Transverse colon (tissue), 4 donors: ENCODE measurements at regions not wholly inside any gene's neighbourhood (a gene's known extent, or its start where the extent isn't known, plus 50 kb on each side); places are given as distances from the start of the nearest gene placed in this dataset.

Source experiments
- DNase-seq: peaks from one replicate; pipeline ENCODE4 v3.0.0-alpha.2; 2019
- H3K27ac ChIP-seq, 4 donors: fragments of 200-600 bp; sonication (generic); 2 replicates each; pipeline ENCODE4 v1.5.1; 2016 to 2018; ENCODE audit warnings: inconsistent platforms in 4 of 4
- H3K27me3 ChIP-seq: fragments of 200-600 bp; sonication (generic); 2 replicates; pipeline ENCODE4 v1.5.1; 2017; ENCODE audit warnings: inconsistent platforms
- H3K36me3 ChIP-seq, 4 donors: fragments of 200-600 bp; sonication (generic); 2 replicates each; pipeline ENCODE4 v1.5.1; 2017 to 2019; ENCODE audit warnings: inconsistent platforms in 4 of 4
- H3K4me1 ChIP-seq, 4 donors: fragments of 200-600 bp; sonication (generic); 2 replicates each; pipeline ENCODE4 v1.5.1; 2017 to 2020; ENCODE audit warnings: inconsistent platforms in 4 of 4
- H3K4me3 ChIP-seq, 4 donors: fragments of 200-600 bp; sonication (generic); 1 replicate in 1 of 4; 2 replicates in 3 of 4; pipeline versions ENCODE4 v1.5.1 to v1.6.1; 2017 to 2019; ENCODE audit warnings: inconsistent platforms in 4 of 4
- H3K9me3 ChIP-seq, 2 donors: fragments of 200-600 bp; sonication (generic); 2 replicates each; pipeline ENCODE4 v1.5.1; 2017 to 2019; ENCODE audit warnings: inconsistent platforms in 2 of 2
- EP300 ChIP-seq: sonication (generic); formaldehyde crosslinking; IDR thresholded peaks from one replicate; pipeline ENCODE4 v1.6.1; 2017; ENCODE audit warnings: antibody characterized with exemption, low read depth
- POLR2A ChIP-seq: fragments of 450-650 bp; IDR thresholded peaks from one replicate; pipeline ENCODE4 v1.6.1; 2016; ENCODE audit warnings: antibody characterized with exemption, mild to moderate bottlenecking, moderate library complexity
- POLR2AphosphoS5 ChIP-seq, 3 donors: sonication (generic); formaldehyde crosslinking; IDR thresholded peaks; one replicate each; pipeline ENCODE4 v1.6.1; 2016; ENCODE audit warnings: antibody characterized with exemption in 3 of 3
- WGBS, 2 donors: methylation state at CpG; one replicate each; pipeline ENCODE4 v1.1.5; 2018; ENCODE audit warnings: low coverage in 1 of 2; 5-methylcytosine and 5-hydroxymethylcytosine counted together
- in situ Hi-C, 4 donors: fragments of 200-750 bp; cut with MboI; loops; one replicate each; pipeline versions ENCODE4 v1.15.0 to v1.15.1; 2017; ENCODE audit warnings: low sequenced_read_pairs in 3 of 4, low pct_ligation_motif_present in 1 of 4, low pct_unique_long_range_greater_than_20kb in 1 of 4
- intact Hi-C: fragments of 100-400 bp; cut with DNase I; formaldehyde crosslinking; loops from one replicate; pipeline ENCODE4 v1.15.1; 2023; ENCODE audit warnings: low total_unique reads
- TF ChIP-seq, protein P1 (sequence below), 5 experiments: fragments of 200-600 bp in 3 of 5; fragments of 450-650 bp in 2 of 5; sonication (generic) in 3 of 5; IDR thresholded peaks; 1 replicate in 2 of 5; 2 replicates in 3 of 5; pipeline ENCODE4 v1.5.1; 2016 to 2017; ENCODE audit warnings: antibody characterized with exemption in 5 of 5, inconsistent platforms in 3 of 5, mild to moderate bottlenecking in 2 of 5, moderate library complexity in 1 of 5

GRCh38 chr6:145506136-145506535 is 229.2 kb downstream of the EPM2A start:
- H3K27me3 ChIP-seq, result no peaks in the 10 kb centered on the region
- in situ Hi-C loops (no loop called here), intact Hi-C loops (no loop called here)
- no peak overlapping the region for H3K27ac ChIP-seq
- WGBS, 2 donors, result 37 to 66% methylated on average over 2 of the region's 2 CpGs
- peaks cover 10 to 17% of the 10 kb centered on the region in 2 donors for H3K9me3 ChIP-seq
- no peak overlapping the region for H3K4me3 ChIP-seq
- H3K4me1 ChIP-seq, result no peaks in the 10 kb centered on the region
- TF ChIP-seq, protein P1, sequence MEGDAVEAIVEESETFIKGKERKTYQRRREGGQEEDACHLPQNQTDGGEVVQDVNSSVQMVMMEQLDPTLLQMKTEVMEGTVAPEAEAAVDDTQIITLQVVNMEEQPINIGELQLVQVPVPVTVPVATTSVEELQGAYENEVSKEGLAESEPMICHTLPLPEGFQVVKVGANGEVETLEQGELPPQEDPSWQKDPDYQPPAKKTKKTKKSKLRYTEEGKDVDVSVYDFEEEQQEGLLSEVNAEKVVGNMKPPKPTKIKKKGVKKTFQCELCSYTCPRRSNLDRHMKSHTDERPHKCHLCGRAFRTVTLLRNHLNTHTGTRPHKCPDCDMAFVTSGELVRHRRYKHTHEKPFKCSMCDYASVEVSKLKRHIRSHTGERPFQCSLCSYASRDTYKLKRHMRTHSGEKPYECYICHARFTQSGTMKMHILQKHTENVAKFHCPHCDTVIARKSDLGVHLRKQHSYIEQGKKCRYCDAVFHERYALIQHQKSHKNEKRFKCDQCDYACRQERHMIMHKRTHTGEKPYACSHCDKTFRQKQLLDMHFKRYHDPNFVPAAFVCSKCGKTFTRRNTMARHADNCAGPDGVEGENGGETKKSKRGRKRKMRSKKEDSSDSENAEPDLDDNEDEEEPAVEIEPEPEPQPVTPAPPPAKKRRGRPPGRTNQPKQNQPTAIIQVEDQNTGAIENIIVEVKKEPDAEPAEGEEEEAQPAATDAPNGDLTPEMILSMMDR (IDR thresholded peaks at IDR 0.05), result no peak
- TF ChIP-seq POLR2A (no peak), EP300 (no peak), POLR2AphosphoS5 (IDR thresholded peaks at IDR 0.05) (no peak)
- no peaks in the 10 kb centered on the region for H3K36me3 ChIP-seq
- no peak for DNase-seq

DNA sequence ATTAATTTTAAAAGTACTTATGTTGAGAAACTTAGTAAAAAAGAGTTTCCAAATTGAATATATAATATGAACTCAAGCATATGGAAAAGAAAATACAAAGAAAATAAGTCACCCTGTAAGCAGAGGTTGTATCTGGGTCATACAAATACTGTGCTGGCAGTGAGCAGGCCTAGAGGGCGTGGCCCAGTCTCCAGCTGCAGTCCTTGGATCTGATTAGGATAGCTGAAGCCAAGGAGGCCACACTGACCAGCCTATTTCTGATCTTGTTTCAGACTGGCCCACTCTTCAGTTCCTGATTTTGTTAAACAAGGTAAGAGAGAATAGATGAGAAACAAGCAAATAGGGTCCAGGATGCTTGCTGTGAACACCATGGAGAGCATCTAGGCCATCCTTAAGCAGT is 228.8 kb downstream of the EPM2A start:
- no peak overlapping the region for H3K27ac ChIP-seq
- no peak for TF ChIP-seq POLR2A
- TF ChIP-seq, protein P1 (IDR thresholded peaks at IDR 0.05), result no peak
- TF ChIP-seq POLR2AphosphoS5 (IDR thresholded peaks at IDR 0.05), result no peak
- no peaks in the 10 kb centered on the region for H3K4me1 ChIP-seq
- WGBS, 2 donors, result 31 to 57% methylated on average over 1 of the region's 1 CpG
- H3K27me3 ChIP-seq, result no peaks in the 10 kb centered on the region
- no peak for DNase-seq
- H3K4me3 ChIP-seq, result no peak overlapping the region
- intact Hi-C loops, result no loop called here
- H3K36me3 ChIP-seq, result no peaks in the 10 kb centered on the region
- in situ Hi-C loops, result no loop called here
- peaks cover 10 to 17% of the 10 kb centered on the region in 2 donors for H3K9me3 ChIP-seq

DNA sequence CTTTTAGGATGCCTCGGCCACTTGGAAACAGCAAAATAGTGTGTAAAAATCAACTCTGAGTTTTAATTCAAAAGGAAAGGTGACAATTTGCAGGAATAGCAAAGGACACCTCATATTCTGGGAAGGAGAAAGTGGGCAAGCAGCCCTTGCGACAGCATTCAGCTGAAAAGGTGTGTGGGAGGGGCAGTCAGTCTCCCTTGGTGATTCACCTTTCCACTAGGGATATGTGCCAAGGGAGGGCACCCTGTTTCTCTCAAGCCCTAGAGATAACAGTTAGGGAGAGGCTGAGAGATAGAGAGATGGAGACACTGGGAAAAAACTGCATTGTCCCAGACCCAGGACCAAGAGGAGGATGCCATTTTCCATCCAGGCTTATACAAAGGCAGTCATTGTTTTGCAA is 228.1 kb downstream of the EPM2A start:
- in situ Hi-C loops (no loop called here), intact Hi-C loops (no loop called here)
- WGBS, 2 donors, result 93 to 94% methylated on average over 2 of the region's 2 CpGs
- Histone ChIP-seq H3K9me3 (peaks cover 10 to 17% of the 10 kb centered on the region in 2 donors), H3K27me3 (no peaks in the 10 kb centered on the region), H3K4me1 (no peaks in the 10 kb centered on the region), H3K4me3 (no peak overlapping the region), H3K27ac (no peak overlapping the region), H3K36me3 (no peaks in the 10 kb centered on the region)
- no peak for TF ChIP-seq POLR2A
- TF ChIP-seq EP300, result no peak
- TF ChIP-seq, protein P1 (IDR thresholded peaks at IDR 0.05), result no peak
- no peak for TF ChIP-seq POLR2AphosphoS5 (IDR thresholded peaks at IDR 0.05)
- DNase-seq, result no peak

DNA sequence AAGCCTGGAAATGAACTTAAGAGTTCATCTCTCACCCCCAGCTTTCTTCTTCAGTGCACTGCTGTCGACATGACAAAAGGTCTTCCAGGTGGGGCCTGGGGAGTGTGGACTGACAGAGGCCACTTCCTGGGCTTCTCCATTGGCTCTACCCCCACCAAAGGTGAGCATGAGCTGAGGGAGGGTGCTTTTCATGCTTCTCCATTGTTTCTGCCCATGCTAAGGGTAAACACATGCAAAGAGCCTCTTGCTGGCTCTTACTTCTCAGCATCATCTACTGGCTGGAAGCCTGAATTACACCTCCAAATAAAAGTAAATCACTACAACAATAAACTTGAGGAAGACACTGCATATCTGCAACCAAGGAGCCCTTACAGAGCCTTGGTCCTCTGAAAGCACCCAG is 227.2 kb downstream of the EPM2A start:
- H3K9me3 ChIP-seq, result peaks cover 10 to 17% of the 10 kb centered on the region in 2 donors
- intact Hi-C loops, result no loop called here
- WGBS, 2 donors, result 79% methylated on average over 1 of the region's 1 CpG; no CpG with 5 or more reads in 1 of the 2 donors
- no peak overlapping the region for H3K27ac ChIP-seq
- DNase-seq, result no peak
- in situ Hi-C loops, result no loop called here
- no peak overlapping the region for H3K4me3 ChIP-seq
- H3K27me3 ChIP-seq, result no peaks in the 10 kb centered on the region
- H3K4me1 ChIP-seq, result no peaks in the 10 kb centered on the region
- H3K36me3 ChIP-seq, result no peaks in the 10 kb centered on the region
- TF ChIP-seq, protein P1 (IDR thresholded peaks at IDR 0.05), result no peak
- no peak for TF ChIP-seq EP300
- TF ChIP-seq POLR2AphosphoS5 (IDR thresholded peaks at IDR 0.05), result no peak
- TF ChIP-seq POLR2A, result no peak
